Endodermal cell (in vitro differentiated cells): ENCODE measurements at regions not wholly inside any gene's neighbourhood (a gene's known extent, or its start where the extent isn't known, plus 50 kb on each side); places are given as distances from the start of the nearest gene placed in this dataset.

Source experiments
- DNase-seq: peaks from one replicate; pipeline ENCODE4 v3.0.0-alpha.2; 2017
- H3K27ac ChIP-seq: 2 replicates; pipeline ENCODE4 v1.5.1; 2013; ENCODE audit warnings: mild to moderate bottlenecking, low read depth, low read length, moderate library complexity
- H3K27me3 ChIP-seq: 2 replicates; pipeline ENCODE4 v1.6.1; 2013; ENCODE audit warnings: mild to moderate bottlenecking, low read length, moderate library complexity; ENCODE audit not compliant: insufficient read depth, control insufficient read depth, poor library complexity, severe bottlenecking
- H3K36me3 ChIP-seq: 2 replicates; pipeline ENCODE4 v1.7.0; 2013; ENCODE audit warnings: mild to moderate bottlenecking, low read length, moderate library complexity; ENCODE audit not compliant: control insufficient read depth, insufficient read depth
- H3K4me1 ChIP-seq: one replicate; pipeline ENCODE4 v1.7.0; 2013; ENCODE audit warnings: low read length; ENCODE audit not compliant: control insufficient read depth, insufficient read depth
- H3K4me3 ChIP-seq: 2 replicates; pipeline ENCODE4 v1.5.1; 2013; ENCODE audit warnings: mild to moderate bottlenecking, low read length, moderate library complexity
- H3K9ac ChIP-seq: 2 replicates; pipeline ENCODE4 v1.6.1; 2013; ENCODE audit warnings: mild to moderate bottlenecking, low read length, moderate library complexity; ENCODE audit not compliant: poor library complexity, severe bottlenecking; ENCODE audit errors: extremely low read depth
- H3K9me3 ChIP-seq: 2 replicates; pipeline ENCODE4 v1.6.1; 2013; ENCODE audit warnings: mild to moderate bottlenecking, low read length, moderate library complexity; ENCODE audit not compliant: control insufficient read depth
- H3K27ac Mint-ChIP-seq: 2 replicates; pipeline ENCODE4 v1.8.0; 2020; ENCODE audit warnings: mixed read lengths
- H3K27me3 Mint-ChIP-seq: 2 replicates; pipeline ENCODE4 v1.8.0; 2021; ENCODE audit warnings: mild to moderate bottlenecking, mixed read lengths; ENCODE audit not compliant: insufficient read depth
- H3K36me3 Mint-ChIP-seq: 2 replicates; pipeline ENCODE4 v1.8.0; 2020; ENCODE audit warnings: low read depth, mixed read lengths
- H3K4me1 Mint-ChIP-seq: 2 replicates; pipeline ENCODE4 v1.8.0; 2020; ENCODE audit warnings: mixed read lengths
- H3K4me3 Mint-ChIP-seq: 2 replicates; pipeline ENCODE4 v1.8.0; 2020; ENCODE audit warnings: mild to moderate bottlenecking, moderate library complexity, mixed read lengths
- H3K9me3 Mint-ChIP-seq: 2 replicates; pipeline ENCODE4 v1.8.0; 2020; ENCODE audit warnings: mild to moderate bottlenecking, mixed read lengths
- CTCF ChIP-seq: fragments of 200-600 bp; sonication (generic); conservative IDR thresholded peaks from 2 replicates; pipeline ENCODE4 v1.5.0; 2021; ENCODE audit warnings: antibody characterized with exemption, mild to moderate bottlenecking
- WGBS, 2 experiments: methylation state at CpG; one replicate each; pipeline versions ENCODE4 v1.1.5 to v1.1.7; 2013; ENCODE audit warnings: missing lambda C conversion rate in 2 of 2, mixed read lengths in 1 of 2; ENCODE audit not compliant: insufficient coverage in 1 of 2, insufficient read length in 1 of 2; 5-methylcytosine and 5-hydroxymethylcytosine counted together

- Histone ChIP-seq H3K36me3 (no peaks in the 10 kb centered on the region), H3K4me3 (no peak overlapping the region), H3K27ac (no peak overlapping the region), H3K9ac (no peak overlapping the region), H3K9me3 (peaks cover 4% of the 10 kb centered on the region), H3K4me1 (no peaks in the 10 kb centered on the region), H3K27me3 (no peaks in the 10 kb centered on the region)
- H3K36me3 Mint-ChIP-seq = no peaks in the 10 kb centered on the region
- no peak overlapping the region for H3K4me3 Mint-ChIP-seq
- H3K27ac Mint-ChIP-seq = no peak overlapping the region
- no peak for DNase-seq
- peaks cover 9% of the 10 kb centered on the region for H3K4me1 Mint-ChIP-seq
- WGBS, 2 experiments = 90 to 100% methylated on average over 3 to 4 of the region's 4 CpGs
- no peak for TF ChIP-seq CTCF
- no peaks in the 10 kb centered on the region for H3K9me3 Mint-ChIP-seq
- H3K27me3 Mint-ChIP-seq = no peaks in the 10 kb centered on the region
Observed at GRCh38 chr3:161859057-161859456, 362.4 kb downstream of the OTOL1 start.

GRCh38 chr3:161859865-161860450 lies 363.4 kb downstream of the OTOL1 start:
- H3K9me3 Mint-ChIP-seq = no peaks in the 10 kb centered on the region
- no peaks in the 10 kb centered on the region for H3K27me3 Mint-ChIP-seq
- peak overlapping the region; percentile 33 for H3K27ac Mint-ChIP-seq
- Histone ChIP-seq H3K27me3 (no peaks in the 10 kb centered on the region), H3K36me3 (no peaks in the 10 kb centered on the region), H3K9me3 (peaks cover 4% of the 10 kb centered on the region), H3K27ac (no peak overlapping the region), H3K4me3 (no peak overlapping the region), H3K4me1 (no peaks in the 10 kb centered on the region), H3K9ac (no peak overlapping the region)
- H3K4me3 Mint-ChIP-seq = no peak overlapping the region
- no peak for DNase-seq
- 79 to 86% methylated on average over 2 to 4 of the region's 4 CpGs for WGBS, 2 experiments
- no peaks in the 10 kb centered on the region for H3K36me3 Mint-ChIP-seq
- H3K4me1 Mint-ChIP-seq = peaks cover 11% of the 10 kb centered on the region
- no peak for TF ChIP-seq CTCF

GRCh38 chr3:161863775-161864174 lies 367.2 kb downstream of the OTOL1 start:
- no peak overlapping the region for H3K27ac ChIP-seq
- Mint-ChIP-seq H3K4me1 (peaks cover 31% of the 10 kb centered on the region), H3K36me3 (no peaks in the 10 kb centered on the region), H3K9me3 (no peaks in the 10 kb centered on the region), H3K27me3 (no peaks in the 10 kb centered on the region), H3K4me3 (no peak overlapping the region), H3K27ac (no peak overlapping the region)
- no peak overlapping the region for H3K4me3 ChIP-seq
- TF ChIP-seq CTCF = no peak
- H3K4me1 ChIP-seq = peaks cover 6% of the 10 kb centered on the region
- no peaks in the 10 kb centered on the region for H3K27me3 ChIP-seq
- no peak for DNase-seq
- H3K36me3 ChIP-seq = no peaks in the 10 kb centered on the region
- no peak overlapping the region for H3K9ac ChIP-seq
- no peaks in the 10 kb centered on the region for H3K9me3 ChIP-seq
- WGBS, 2 experiments = 97% methylated on average over 1 of the region's 1 CpG; no CpG with 5 or more reads in 1 of the 2 experiments
